CD4-positive, alpha-beta T cell (primary cell): ENCODE measurements at regions not wholly inside any gene's neighbourhood (a gene's known extent, or its start where the extent isn't known, plus 50 kb on each side); places are given as distances from the start of the nearest gene placed in this dataset.

Source experiments
- ATAC-seq: fragments of 200-7000 bp; cut with Tn5 transposase; one replicate; pipeline ENCODE4 v1.10.0; 2022; ENCODE audit warnings: mild to moderate bottlenecking; ENCODE audit not compliant: poor library complexity
- CTCF ChIA-PET: fragments of 350-600 bp; sonication (Branson Sonifier 250); formaldehyde crosslinking; loops from one replicate; lab custom pipeline; 2021; ENCODE audit warnings: antibody characterized with exemption, inconsistent platforms; lab: Charles Lee
- POLR2A ChIA-PET: fragments of 350-600 bp; sonication (Branson Sonifier 250); formaldehyde crosslinking; loops from one replicate; lab custom pipeline; 2021; ENCODE audit warnings: antibody characterized with exemption, inconsistent platforms; lab: Charles Lee
- DNase-seq, 14 experiments: peaks; one replicate each; pipeline ENCODE4 v3.0.0-alpha.2; 2013 to 2020; ENCODE audit warnings: mixed read lengths in 2 of 14
- H3K27ac ChIP-seq, 2 donors: one replicate each; pipeline versions ENCODE4 v1.5.1 to v1.7.0; 2013; ENCODE audit warnings: low read length in 2 of 2, low read depth in 1 of 2, mild to moderate bottlenecking in 1 of 2
- H3K27me3 ChIP-seq, 2 experiments: 1 replicate in 1 of 2; 2 replicates in 1 of 2; pipeline versions ENCODE4 v1.6.1 to v1.7.0; 2013; ENCODE audit warnings: low read length in 2 of 2, control low read depth in 1 of 2, mild to moderate bottlenecking in 1 of 2, moderate library complexity in 1 of 2; ENCODE audit not compliant: insufficient read depth in 2 of 2, control insufficient read depth in 1 of 2
- H3K36me3 ChIP-seq: one replicate; pipeline ENCODE4 v1.6.1; 2013; ENCODE audit warnings: low read length, control low read depth; ENCODE audit not compliant: insufficient read depth
- H3K4me1 ChIP-seq: one replicate; pipeline ENCODE4 v1.6.1; 2013; ENCODE audit warnings: low read length, control low read depth; ENCODE audit not compliant: insufficient read depth
- H3K4me3 ChIP-seq: one replicate; pipeline ENCODE4 v1.5.1; 2013; ENCODE audit warnings: mild to moderate bottlenecking, low read length, moderate library complexity
- H3K9me3 ChIP-seq, 2 experiments: 1 replicate in 1 of 2; 2 replicates in 1 of 2; pipeline versions ENCODE4 v1.6.1 to v1.7.0; 2013; ENCODE audit warnings: low read length in 2 of 2, mild to moderate bottlenecking in 2 of 2, control low read depth in 1 of 2, moderate library complexity in 1 of 2; ENCODE audit not compliant: control insufficient read depth in 1 of 2, insufficient read depth in 1 of 2
- H3K27ac Mint-ChIP-seq: one replicate; pipeline ENCODE4 v1.8.0; 2020; ENCODE audit warnings: mixed read lengths
- H3K27me3 Mint-ChIP-seq: one replicate; pipeline ENCODE4 v1.8.0; 2021; ENCODE audit warnings: mixed read lengths
- H3K36me3 Mint-ChIP-seq: one replicate; pipeline ENCODE4 v1.8.0; 2021; ENCODE audit warnings: low read depth, mixed read lengths
- H3K4me1 Mint-ChIP-seq: one replicate; pipeline ENCODE4 v1.8.0; 2021; ENCODE audit warnings: low read depth, mixed read lengths
- H3K4me3 Mint-ChIP-seq: one replicate; pipeline ENCODE4 v1.8.0; 2020; ENCODE audit warnings: mild to moderate bottlenecking, mixed read lengths
- H3K9me3 Mint-ChIP-seq: one replicate; pipeline ENCODE4 v1.8.0; 2020; ENCODE audit warnings: mixed read lengths
- CTCF ChIP-seq: fragments of 200-600 bp; IDR thresholded peaks from one replicate; pipeline ENCODE4 v1.8.0; 2022; ENCODE audit warnings: antibody characterized with exemption, mild to moderate bottlenecking
- intact Hi-C, 2 experiments: fragments of 100-400 bp; cut with DNase I in 1 of 2; cut with micrococcal nuclease in 1 of 2; formaldehyde crosslinking; loops; one replicate each; pipeline versions ENCODE4 v1.15.1 to v1.9.0; 2023 to 2025; cut with DNase I, micrococcal nuclease

GRCh38 chr21:35566874-35567273 is 493.5 kb downstream of the SETD4 start:
- no peaks in the 10 kb centered on the region for H3K4me1 ChIP-seq
- peaks cover 0 to 5% of the 10 kb centered on the region in 2 experiments for H3K27me3 ChIP-seq
- no peaks in the 10 kb centered on the region for H3K9me3 ChIP-seq
- intact Hi-C loops: no loop called here
- Mint-ChIP-seq H3K36me3 (no peaks in the 10 kb centered on the region), H3K4me3 (no peak overlapping the region), H3K27me3 (no peaks in the 10 kb centered on the region), H3K4me1 (no peaks in the 10 kb centered on the region), H3K9me3 (no peaks in the 10 kb centered on the region), H3K27ac (no peak overlapping the region)
- CTCF ChIA-PET: no interaction called here
- TF ChIP-seq CTCF: no peak
- H3K36me3 ChIP-seq: no peaks in the 10 kb centered on the region
- H3K27ac ChIP-seq: no peak overlapping the region
- DNase-seq (no peak), ATAC-seq (no peak)
- POLR2A ChIA-PET: no interaction called here
- no peak overlapping the region for H3K4me3 ChIP-seq

GRCh38 chr21:35565204-35565611 is 495.1 kb downstream of the SETD4 start:
- Mint-ChIP-seq H3K27ac (no peak overlapping the region), H3K9me3 (no peaks in the 10 kb centered on the region), H3K4me3 (no peak overlapping the region), H3K27me3 (no peaks in the 10 kb centered on the region), H3K4me1 (no peaks in the 10 kb centered on the region), H3K36me3 (no peaks in the 10 kb centered on the region)
- Histone ChIP-seq H3K27me3 (peaks cover 0 to 5% of the 10 kb centered on the region in 2 experiments), H3K36me3 (no peaks in the 10 kb centered on the region), H3K27ac (no peak overlapping the region), H3K4me3 (no peak overlapping the region), H3K4me1 (no peaks in the 10 kb centered on the region), H3K9me3 (no peaks in the 10 kb centered on the region)
- ChIA-PET POLR2A (no interaction called here), CTCF (no interaction called here)
- intact Hi-C loops: no loop called here
- TF ChIP-seq CTCF: no peak
- DNase-seq (peak in 2 of 14 experiments; percentile 6 to 29), ATAC-seq (no peak)

GRCh38 chr21:35563885-35564451 is 496.4 kb downstream of the SETD4 start:
- Histone ChIP-seq H3K4me1 (no peaks in the 10 kb centered on the region), H3K9me3 (no peaks in the 10 kb centered on the region), H3K36me3 (no peaks in the 10 kb centered on the region), H3K27me3 (peaks cover 0 to 5% of the 10 kb centered on the region in 2 experiments), H3K27ac (no peak overlapping the region), H3K4me3 (no peak overlapping the region)
- no peaks in the 10 kb centered on the region for H3K9me3 Mint-ChIP-seq
- H3K4me3 Mint-ChIP-seq: no peak overlapping the region
- H3K36me3 Mint-ChIP-seq: no peaks in the 10 kb centered on the region
- H3K4me1 Mint-ChIP-seq: no peaks in the 10 kb centered on the region
- intact Hi-C loops: no loop called here
- no peaks in the 10 kb centered on the region for H3K27me3 Mint-ChIP-seq
- ChIA-PET POLR2A (no interaction called here), CTCF (no interaction called here)
- H3K27ac Mint-ChIP-seq: no peak overlapping the region
- TF ChIP-seq CTCF: no peak
- DNase-seq (no peak), ATAC-seq (no peak)
